ENCODE measurements at regions not wholly inside any gene's neighbourhood (a gene's known extent, or its start where the extent isn't known, plus 50 kb on each side); places are given as distances from the start of the nearest gene placed in this dataset.

DNA sequence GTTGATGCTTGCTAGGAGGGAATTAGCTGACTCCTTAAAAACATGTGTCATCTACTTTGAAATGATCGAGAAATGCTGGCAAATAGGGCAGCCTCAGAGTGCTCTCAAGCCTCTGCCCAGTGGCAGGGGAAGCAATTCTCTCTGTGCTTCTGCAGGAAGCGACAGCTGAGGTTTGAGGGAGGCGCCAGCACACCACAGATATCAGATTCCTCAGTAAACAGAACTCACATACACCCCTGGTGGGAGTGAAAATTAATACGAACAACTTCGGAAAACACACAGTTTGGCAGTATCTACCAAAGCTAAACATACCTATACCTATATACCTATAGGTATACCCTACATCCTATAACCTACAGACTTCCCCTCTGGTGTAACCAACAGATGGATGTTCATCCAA is 61.3 kb downstream of the NSMCE3 start:
- TF ChIP-seq POLR2A (IDR thresholded peaks at IDR 0.05; ENCODE audit: low read length) = no peak
- TF ChIP-seq, protein P1, sequence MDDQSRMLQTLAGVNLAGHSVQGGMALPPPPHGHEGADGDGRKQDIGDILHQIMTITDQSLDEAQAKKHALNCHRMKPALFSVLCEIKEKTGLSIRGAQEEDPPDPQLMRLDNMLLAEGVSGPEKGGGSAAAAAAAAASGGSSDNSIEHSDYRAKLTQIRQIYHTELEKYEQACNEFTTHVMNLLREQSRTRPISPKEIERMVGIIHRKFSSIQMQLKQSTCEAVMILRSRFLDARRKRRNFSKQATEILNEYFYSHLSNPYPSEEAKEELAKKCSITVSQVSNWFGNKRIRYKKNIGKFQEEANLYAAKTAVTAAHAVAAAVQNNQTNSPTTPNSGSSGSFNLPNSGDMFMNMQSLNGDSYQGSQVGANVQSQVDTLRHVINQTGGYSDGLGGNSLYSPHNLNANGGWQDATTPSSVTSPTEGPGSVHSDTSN (IDR thresholded peaks at IDR 0.05) = no peak
- TF ChIP-seq CHD2 (IDR thresholded peaks at IDR 0.05; ENCODE audit: low read length, partially characterized antibody) = no peak
- TF ChIP-seq, protein P2, sequence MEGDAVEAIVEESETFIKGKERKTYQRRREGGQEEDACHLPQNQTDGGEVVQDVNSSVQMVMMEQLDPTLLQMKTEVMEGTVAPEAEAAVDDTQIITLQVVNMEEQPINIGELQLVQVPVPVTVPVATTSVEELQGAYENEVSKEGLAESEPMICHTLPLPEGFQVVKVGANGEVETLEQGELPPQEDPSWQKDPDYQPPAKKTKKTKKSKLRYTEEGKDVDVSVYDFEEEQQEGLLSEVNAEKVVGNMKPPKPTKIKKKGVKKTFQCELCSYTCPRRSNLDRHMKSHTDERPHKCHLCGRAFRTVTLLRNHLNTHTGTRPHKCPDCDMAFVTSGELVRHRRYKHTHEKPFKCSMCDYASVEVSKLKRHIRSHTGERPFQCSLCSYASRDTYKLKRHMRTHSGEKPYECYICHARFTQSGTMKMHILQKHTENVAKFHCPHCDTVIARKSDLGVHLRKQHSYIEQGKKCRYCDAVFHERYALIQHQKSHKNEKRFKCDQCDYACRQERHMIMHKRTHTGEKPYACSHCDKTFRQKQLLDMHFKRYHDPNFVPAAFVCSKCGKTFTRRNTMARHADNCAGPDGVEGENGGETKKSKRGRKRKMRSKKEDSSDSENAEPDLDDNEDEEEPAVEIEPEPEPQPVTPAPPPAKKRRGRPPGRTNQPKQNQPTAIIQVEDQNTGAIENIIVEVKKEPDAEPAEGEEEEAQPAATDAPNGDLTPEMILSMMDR (IDR thresholded peaks at IDR 0.05) = no peak

All from A549 (cell line).